ENCODE measurements at regions not wholly inside any gene's neighbourhood (a gene's known extent, or its start where the extent isn't known, plus 50 kb on each side); places are given as distances from the start of the nearest gene placed in this dataset.

- TF ChIP-seq CTCF (IDR thresholded peaks at IDR 0.05) (no peak), EP300 (IDR thresholded peaks at IDR 0.05; ENCODE audit: low read depth) (no peak), POLR2AphosphoS5 (IDR thresholded peaks at IDR 0.05) (no peak), POLR2A (IDR thresholded peaks at IDR 0.05) (no peak)
Measured at GRCh38 chr4:58553031-58553430, 1442.8 kb upstream of the IGFBP7 start.

Data from transverse colon (tissue), 4 donors.